ENCODE measurements at regions not wholly inside any gene's neighbourhood (a gene's known extent, or its start where the extent isn't known, plus 50 kb on each side); places are given as distances from the start of the nearest gene placed in this dataset.

DNA sequence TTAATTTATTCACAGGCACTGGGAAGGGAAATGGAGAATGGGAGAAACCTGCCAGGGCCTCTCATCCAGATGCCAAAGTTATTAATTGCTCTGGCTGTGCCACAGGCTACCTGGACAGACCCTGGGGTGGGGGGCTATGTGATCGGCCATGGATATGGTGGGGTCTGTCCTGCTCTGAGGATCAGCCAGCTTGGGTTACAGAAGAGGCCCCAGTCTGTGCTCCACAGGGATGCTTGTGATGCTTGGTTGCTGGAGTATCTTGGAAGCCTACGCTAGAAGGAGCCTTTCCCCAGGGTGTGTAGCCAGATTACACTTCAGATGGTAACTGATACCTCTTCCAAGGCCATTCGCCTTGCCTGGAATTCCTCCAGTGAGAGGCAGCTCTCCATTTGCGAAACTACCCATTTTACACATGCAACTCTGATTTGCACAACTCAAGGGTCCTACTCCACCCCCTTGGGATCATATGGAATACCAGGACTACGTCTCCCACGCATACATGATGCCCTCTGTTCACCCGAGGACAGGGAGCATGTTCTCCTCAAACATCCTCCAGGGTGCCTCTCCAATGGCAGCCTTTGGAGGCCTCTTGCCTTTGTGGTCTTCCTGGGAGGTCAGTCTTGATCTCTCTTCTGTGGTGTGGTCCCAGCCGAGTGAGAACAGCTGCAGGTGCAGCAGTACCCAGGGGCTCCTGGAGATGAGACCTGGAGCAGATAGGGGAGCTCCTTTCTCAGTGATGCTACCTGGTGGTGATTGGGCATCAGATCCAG, 186.6 kb upstream of the TSHZ3 start:
- WGBS (ENCODE audit: low lambda C conversion rate), result 22% methylated on average over 8 of the region's 8 CpGs
- no peaks in the 10 kb centered on the region for H3F3A ChIP-seq (replicated peaks; ENCODE audit: insufficient read depth)
- no peaks in the 10 kb centered on the region for H3K79me2 ChIP-seq (ENCODE audit: insufficient read depth)
- DNase-seq, result no peak
- POLR2A ChIA-PET, result no interaction called here
- H3K27ac ChIP-seq (ENCODE audit: low read depth in 2 of 2, low read length in 1 of 2), result no peak overlapping the region
- H3K4me2 ChIP-seq, result no peak overlapping the region
- H3K9ac ChIP-seq, result no peak overlapping the region
- no peaks in the 10 kb centered on the region for H3K9me3 ChIP-seq
- no peak overlapping the region for H2AFZ ChIP-seq (ENCODE audit: low read depth)
- H3K36me3 ChIP-seq (replicated peaks in 1 of 2; ENCODE audit: control insufficient read depth in 1 of 2, insufficient read depth in 2 of 2, low read length in 1 of 2), result no peaks in the 10 kb centered on the region
- no peak overlapping the region for H3K4me3 ChIP-seq (ENCODE audit: low read depth in 2 of 2, low read length in 1 of 2)
- TF ChIP-seq, protein P1, sequence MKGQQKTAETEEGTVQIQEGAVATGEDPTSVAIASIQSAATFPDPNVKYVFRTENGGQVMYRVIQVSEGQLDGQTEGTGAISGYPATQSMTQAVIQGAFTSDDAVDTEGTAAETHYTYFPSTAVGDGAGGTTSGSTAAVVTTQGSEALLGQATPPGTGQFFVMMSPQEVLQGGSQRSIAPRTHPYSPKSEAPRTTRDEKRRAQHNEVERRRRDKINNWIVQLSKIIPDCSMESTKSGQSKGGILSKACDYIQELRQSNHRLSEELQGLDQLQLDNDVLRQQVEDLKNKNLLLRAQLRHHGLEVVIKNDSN (IDR thresholded peaks at IDR 0.05; ENCODE audit: borderline replicate concordance, low read depth), result no peak
- no peak for TF ChIP-seq TAF1 (IDR thresholded peaks at IDR 0.05; ENCODE audit: borderline replicate concordance, low read depth, low read length)
- no peak for TF ChIP-seq FOXJ3 (CRISPR knock-in tag; IDR thresholded peaks at IDR 0.05)
- TF ChIP-seq JUND (IDR thresholded peaks at IDR 0.05), result no peak
- no peak for TF ChIP-seq TCF12 (IDR thresholded peaks at IDR 0.05)
- TF ChIP-seq, protein P2, sequence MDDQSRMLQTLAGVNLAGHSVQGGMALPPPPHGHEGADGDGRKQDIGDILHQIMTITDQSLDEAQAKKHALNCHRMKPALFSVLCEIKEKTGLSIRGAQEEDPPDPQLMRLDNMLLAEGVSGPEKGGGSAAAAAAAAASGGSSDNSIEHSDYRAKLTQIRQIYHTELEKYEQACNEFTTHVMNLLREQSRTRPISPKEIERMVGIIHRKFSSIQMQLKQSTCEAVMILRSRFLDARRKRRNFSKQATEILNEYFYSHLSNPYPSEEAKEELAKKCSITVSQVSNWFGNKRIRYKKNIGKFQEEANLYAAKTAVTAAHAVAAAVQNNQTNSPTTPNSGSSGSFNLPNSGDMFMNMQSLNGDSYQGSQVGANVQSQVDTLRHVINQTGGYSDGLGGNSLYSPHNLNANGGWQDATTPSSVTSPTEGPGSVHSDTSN (IDR thresholded peaks at IDR 0.05), result no peak
- no peak for TF ChIP-seq NRF1 (IDR thresholded peaks at IDR 0.05; ENCODE audit: low read depth, low read length)
- TF ChIP-seq IRF3 (IDR thresholded peaks at IDR 0.05; ENCODE audit: low read depth, low read length), result no peak
- TF ChIP-seq, protein P3, sequence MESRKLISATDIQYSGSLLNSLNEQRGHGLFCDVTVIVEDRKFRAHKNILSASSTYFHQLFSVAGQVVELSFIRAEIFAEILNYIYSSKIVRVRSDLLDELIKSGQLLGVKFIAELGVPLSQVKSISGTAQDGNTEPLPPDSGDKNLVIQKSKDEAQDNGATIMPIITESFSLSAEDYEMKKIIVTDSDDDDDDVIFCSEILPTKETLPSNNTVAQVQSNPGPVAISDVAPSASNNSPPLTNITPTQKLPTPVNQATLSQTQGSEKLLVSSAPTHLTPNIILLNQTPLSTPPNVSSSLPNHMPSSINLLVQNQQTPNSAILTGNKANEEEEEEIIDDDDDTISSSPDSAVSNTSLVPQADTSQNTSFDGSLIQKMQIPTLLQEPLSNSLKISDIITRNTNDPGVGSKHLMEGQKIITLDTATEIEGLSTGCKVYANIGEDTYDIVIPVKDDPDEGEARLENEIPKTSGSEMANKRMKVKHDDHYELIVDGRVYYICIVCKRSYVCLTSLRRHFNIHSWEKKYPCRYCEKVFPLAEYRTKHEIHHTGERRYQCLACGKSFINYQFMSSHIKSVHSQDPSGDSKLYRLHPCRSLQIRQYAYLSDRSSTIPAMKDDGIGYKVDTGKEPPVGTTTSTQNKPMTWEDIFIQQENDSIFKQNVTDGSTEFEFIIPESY (IDR thresholded peaks at IDR 0.05; ENCODE audit: borderline replicate concordance, low read depth), result no peak
- no peak for TF ChIP-seq RFX5 (IDR thresholded peaks at IDR 0.05; ENCODE audit: low read length)
- no peak for TF ChIP-seq EZH2phosphoT487 (IDR thresholded peaks at IDR 0.05; ENCODE audit: borderline replicate concordance, low read depth)
- no peak for TF ChIP-seq RXRA (IDR thresholded peaks at IDR 0.05; ENCODE audit: borderline replicate concordance, low read depth)
- no peak for TF ChIP-seq FOSL2 (IDR thresholded peaks at IDR 0.05; ENCODE audit: borderline replicate concordance, low read depth)
- TF ChIP-seq GABPA (IDR thresholded peaks at IDR 0.05; ENCODE audit: low read depth), result no peak
- no peak for TF ChIP-seq MXI1 (IDR thresholded peaks at IDR 0.05; ENCODE audit: low read depth, low read length)
- no peak for TF ChIP-seq TEAD4 (IDR thresholded peaks at IDR 0.05; ENCODE audit: borderline replicate concordance, insufficient read depth)
- CTCF ChIA-PET, result no interaction called here
- no peaks in the 10 kb centered on the region for H4K20me1 ChIP-seq (ENCODE audit: insufficient read depth)
- peaks cover 0 to 7% of the 10 kb centered on the region in 2 experiments; a peak in 1 of 4 replicates for H3K4me1 ChIP-seq (ENCODE audit: control insufficient read depth in 1 of 2, insufficient read depth in 2 of 2, low read depth in 1 of 2, low read length in 1 of 2)
- H3K27me3 ChIP-seq (ENCODE audit: insufficient read depth), result no peaks in the 10 kb centered on the region
- H3K9me2 ChIP-seq, result no peaks in the 10 kb centered on the region

Data from SK-N-SH (cell line).